22Rv1 (cell line): ENCODE measurements at regions not wholly inside any gene's neighbourhood (a gene's known extent, or its start where the extent isn't known, plus 50 kb on each side); places are given as distances from the start of the nearest gene placed in this dataset.

ENCODE experiments used
- CTCF ChIP-seq: fragments of 450-650 bp; IDR thresholded peaks from 2 replicates; pipeline ENCODE4 v1.5.1; 2017; ENCODE audit warnings: mild to moderate bottlenecking
- ZFX ChIP-seq: fragments of 450-650 bp; IDR thresholded peaks from 2 replicates; pipeline ENCODE4 v1.6.1; 2017; ENCODE audit warnings: antibody characterized with exemption, borderline replicate concordance

- TF ChIP-seq CTCF (no peak), ZFX (no peak)
Observed at GRCh38 chr16:86020971-86021370, 122.0 kb downstream of the IRF8 start.
